ENCODE measurements at regions not wholly inside any gene's neighbourhood (a gene's known extent, or its start where the extent isn't known, plus 50 kb on each side); places are given as distances from the start of the nearest gene placed in this dataset.

- no peak overlapping the region for H3K4me3 ChIP-seq (ENCODE audit: low read length)
- no peaks in the 10 kb centered on the region for H3K27me3 ChIP-seq (replicated peaks; ENCODE audit: control insufficient read depth, insufficient read depth, low read length)
- H3K36me3 ChIP-seq (ENCODE audit: control insufficient read depth, insufficient read depth, low read length, severe bottlenecking): no peaks in the 10 kb centered on the region
- DNase-seq (ENCODE audit: low read depth): no peak
- H3K9me3 ChIP-seq (ENCODE audit: control insufficient read depth, low read length): no peaks in the 10 kb centered on the region
- no peaks in the 10 kb centered on the region for H3K4me1 ChIP-seq (ENCODE audit: control insufficient read depth, insufficient read depth, low read length)
- no peak overlapping the region for H3K9ac ChIP-seq (ENCODE audit: low read length)
These were observed 414.0 kb downstream of the GATA3 start for GRCh38 chr10:8468477-8468876.

DNA sequence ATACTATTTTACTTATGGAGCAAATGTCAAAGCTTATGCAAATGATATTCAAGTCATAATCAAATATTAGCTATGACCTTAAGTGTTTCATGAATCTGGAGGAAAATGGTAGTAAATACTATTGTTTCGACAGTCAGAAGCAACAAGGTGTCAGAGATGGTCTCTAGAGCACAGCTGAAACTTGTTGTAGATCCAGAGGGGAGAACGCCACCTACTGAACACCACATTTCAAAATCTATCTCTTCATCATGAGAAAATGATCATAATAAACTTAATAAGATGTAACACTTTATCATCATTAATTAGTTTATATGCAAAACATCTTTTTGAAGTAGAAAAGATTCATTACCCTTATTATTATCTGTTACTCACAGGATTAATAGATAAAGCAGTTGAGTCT, 418.7 kb downstream of the GATA3 start:
- Histone ChIP-seq H3K9ac (ENCODE audit: low read length) (no peak overlapping the region), H3K36me3 (ENCODE audit: control insufficient read depth, insufficient read depth, low read length, severe bottlenecking) (no peaks in the 10 kb centered on the region), H3K27me3 (replicated peaks; ENCODE audit: control insufficient read depth, insufficient read depth, low read length) (no peaks in the 10 kb centered on the region), H3K9me3 (ENCODE audit: control insufficient read depth, low read length) (peaks cover 12% of the 10 kb centered on the region), H3K4me1 (ENCODE audit: control insufficient read depth, insufficient read depth, low read length) (no peaks in the 10 kb centered on the region), H3K4me3 (ENCODE audit: low read length) (no peak overlapping the region)
- no peak for DNase-seq (ENCODE audit: low read depth)

DNA sequence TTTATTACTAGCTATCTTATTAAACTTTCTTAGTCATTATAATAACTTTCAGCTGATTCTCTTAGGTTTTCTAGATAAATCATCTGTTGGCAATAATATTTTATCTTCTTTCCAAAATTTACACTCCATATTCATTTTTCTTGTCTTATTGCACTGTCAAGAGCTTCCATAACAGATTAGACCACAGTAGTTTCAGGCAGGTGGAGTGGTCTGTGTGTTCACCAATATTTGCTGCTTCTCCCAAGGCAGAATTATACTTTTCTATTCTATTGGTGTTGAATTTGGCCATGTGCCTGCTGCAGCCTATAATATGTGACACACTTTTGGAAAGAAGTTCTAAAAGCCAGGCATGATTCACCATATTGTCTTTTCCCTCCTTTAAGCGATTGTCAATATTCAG, 422.8 kb downstream of the GATA3 start:
- Histone ChIP-seq H3K9me3 (ENCODE audit: control insufficient read depth, low read length) (peaks cover 12% of the 10 kb centered on the region), H3K4me3 (ENCODE audit: low read length) (no peak overlapping the region)

DNA sequence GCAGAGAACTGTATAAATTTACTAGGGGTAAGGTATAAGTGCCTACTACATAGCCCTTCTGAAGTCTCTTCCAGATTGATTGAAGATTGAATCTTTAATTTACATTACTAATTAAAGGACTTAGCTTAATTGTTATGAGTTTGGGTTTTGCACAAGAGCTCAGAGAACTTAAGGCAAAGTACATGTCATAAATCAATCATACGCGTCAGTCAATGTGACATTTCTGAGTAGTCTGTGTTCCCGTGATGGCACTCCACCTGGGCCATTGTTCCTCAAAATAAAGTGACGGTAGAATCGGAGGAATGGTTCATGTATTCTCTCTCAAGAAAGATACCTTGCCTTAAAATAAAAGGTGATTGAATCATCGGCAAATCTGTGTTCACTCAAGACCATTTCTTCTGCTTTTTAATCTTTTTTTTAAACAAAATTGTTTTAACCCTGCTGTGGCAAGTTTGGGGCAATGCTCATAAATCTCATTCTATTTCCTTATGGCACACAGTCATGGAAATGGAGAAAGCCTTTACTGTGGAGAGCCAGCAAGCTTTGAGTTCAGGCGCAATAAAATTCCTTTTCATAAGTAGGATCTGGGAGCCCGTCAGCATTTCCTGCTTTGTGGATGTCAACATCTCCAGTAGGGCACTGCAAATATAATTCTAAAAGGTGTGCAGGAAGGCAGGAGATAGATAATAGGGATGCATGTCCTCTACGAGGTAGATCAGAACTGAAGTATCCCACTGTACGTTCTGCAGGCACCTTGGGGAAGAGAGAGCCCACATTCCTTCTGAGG, 427.4 kb downstream of the GATA3 start:
- H3K4me1 ChIP-seq (ENCODE audit: control insufficient read depth, insufficient read depth, low read length): no peaks in the 10 kb centered on the region
- no peak for DNase-seq (ENCODE audit: low read depth)
- no peak overlapping the region for H3K9ac ChIP-seq (ENCODE audit: low read length)
- H3K36me3 ChIP-seq (ENCODE audit: control insufficient read depth, insufficient read depth, low read length, severe bottlenecking): no peaks in the 10 kb centered on the region
- peaks cover 3% of the 10 kb centered on the region for H3K27me3 ChIP-seq (replicated peaks; ENCODE audit: control insufficient read depth, insufficient read depth, low read length)
- peaks cover 9% of the 10 kb centered on the region for H3K9me3 ChIP-seq (ENCODE audit: control insufficient read depth, low read length)
- no peak overlapping the region for H3K4me3 ChIP-seq (ENCODE audit: low read length)

More for the DNA sequence above, 422.8 kb downstream of the GATA3 start:
- no peak for DNase-seq (ENCODE audit: low read depth)
- Histone ChIP-seq H3K36me3 (ENCODE audit: control insufficient read depth, insufficient read depth, low read length, severe bottlenecking) (no peaks in the 10 kb centered on the region), H3K9ac (ENCODE audit: low read length) (no peak overlapping the region), H3K27me3 (replicated peaks; ENCODE audit: control insufficient read depth, insufficient read depth, low read length) (no peaks in the 10 kb centered on the region), H3K4me1 (ENCODE audit: control insufficient read depth, insufficient read depth, low read length) (no peaks in the 10 kb centered on the region)

DNA sequence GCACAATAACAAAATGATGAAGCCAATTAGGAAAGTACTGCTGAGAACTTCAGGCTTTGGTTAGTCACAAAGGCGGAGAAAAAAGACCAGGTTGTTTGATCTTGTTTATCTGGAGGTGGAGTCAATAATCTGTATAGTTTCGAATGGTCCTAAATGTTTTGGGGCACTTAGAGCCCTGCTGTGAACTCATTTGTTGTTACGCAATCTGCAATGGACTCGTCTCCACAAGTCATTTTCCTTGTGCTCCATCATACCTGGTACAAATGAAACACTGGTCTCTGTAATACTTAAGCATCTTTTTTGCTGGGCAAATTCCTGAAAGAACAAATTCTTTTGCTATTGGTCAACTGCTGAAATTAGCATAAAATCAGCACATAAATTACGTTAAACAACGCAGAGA, 430.5 kb downstream of the GATA3 start:
- Histone ChIP-seq H3K9me3 (ENCODE audit: control insufficient read depth, low read length) (no peaks in the 10 kb centered on the region), H3K9ac (ENCODE audit: low read length) (no peak overlapping the region), H3K36me3 (ENCODE audit: control insufficient read depth, insufficient read depth, low read length, severe bottlenecking) (no peaks in the 10 kb centered on the region), H3K4me1 (ENCODE audit: control insufficient read depth, insufficient read depth, low read length) (no peaks in the 10 kb centered on the region), H3K4me3 (ENCODE audit: low read length) (no peak overlapping the region), H3K27me3 (replicated peaks; ENCODE audit: control insufficient read depth, insufficient read depth, low read length) (peaks cover 3% of the 10 kb centered on the region)
- no peak for DNase-seq (ENCODE audit: low read depth)

GRCh38 chr10:8487346-8487745, 432.9 kb downstream of the GATA3 start:
- DNase-seq (ENCODE audit: low read depth): no peak
- no peak overlapping the region for H3K9ac ChIP-seq (ENCODE audit: low read length)

GRCh38 chr10:8489232-8489631, 434.7 kb downstream of the GATA3 start:
- no peak overlapping the region for H3K9ac ChIP-seq (ENCODE audit: low read length)
- H3K4me1 ChIP-seq (ENCODE audit: control insufficient read depth, insufficient read depth, low read length): no peaks in the 10 kb centered on the region
- DNase-seq (ENCODE audit: low read depth): no peak
- H3K27me3 ChIP-seq (replicated peaks; ENCODE audit: control insufficient read depth, insufficient read depth, low read length): peaks cover 3% of the 10 kb centered on the region
- H3K4me3 ChIP-seq (ENCODE audit: low read length): no peak overlapping the region
- no peaks in the 10 kb centered on the region for H3K36me3 ChIP-seq (ENCODE audit: control insufficient read depth, insufficient read depth, low read length, severe bottlenecking)
- H3K9me3 ChIP-seq (ENCODE audit: control insufficient read depth, low read length): no peaks in the 10 kb centered on the region

More at GRCh38 chr10:8487346-8487745, 432.9 kb downstream of the GATA3 start:
- Histone ChIP-seq H3K9me3 (ENCODE audit: control insufficient read depth, low read length) (no peaks in the 10 kb centered on the region), H3K27me3 (replicated peaks; ENCODE audit: control insufficient read depth, insufficient read depth, low read length) (peaks cover 3% of the 10 kb centered on the region), H3K36me3 (ENCODE audit: control insufficient read depth, insufficient read depth, low read length, severe bottlenecking) (no peaks in the 10 kb centered on the region), H3K4me1 (ENCODE audit: control insufficient read depth, insufficient read depth, low read length) (no peaks in the 10 kb centered on the region), H3K4me3 (ENCODE audit: low read length) (no peak overlapping the region)

- Histone ChIP-seq H3K4me1 (ENCODE audit: control insufficient read depth, insufficient read depth, low read length) (no peaks in the 10 kb centered on the region), H3K4me3 (ENCODE audit: low read length) (no peak overlapping the region), H3K9ac (ENCODE audit: low read length) (no peak overlapping the region), H3K36me3 (ENCODE audit: control insufficient read depth, insufficient read depth, low read length, severe bottlenecking) (no peaks in the 10 kb centered on the region), H3K27me3 (replicated peaks; ENCODE audit: control insufficient read depth, insufficient read depth, low read length) (peaks cover 3% of the 10 kb centered on the region), H3K9me3 (ENCODE audit: control insufficient read depth, low read length) (no peaks in the 10 kb centered on the region)
- no peak for DNase-seq (ENCODE audit: low read depth)
These were observed 435.3 kb downstream of the GATA3 start for GRCh38 chr10:8489823-8490222.

- Histone ChIP-seq H3K9me3 (ENCODE audit: control insufficient read depth, low read length) (no peaks in the 10 kb centered on the region), H3K27me3 (replicated peaks; ENCODE audit: control insufficient read depth, insufficient read depth, low read length) (no peaks in the 10 kb centered on the region), H3K9ac (ENCODE audit: low read length) (no peak overlapping the region), H3K4me1 (ENCODE audit: control insufficient read depth, insufficient read depth, low read length) (no peaks in the 10 kb centered on the region), H3K36me3 (ENCODE audit: control insufficient read depth, insufficient read depth, low read length, severe bottlenecking) (no peaks in the 10 kb centered on the region), H3K4me3 (ENCODE audit: low read length) (no peak overlapping the region)
- no peak for DNase-seq (ENCODE audit: low read depth)
These were observed 443.8 kb downstream of the GATA3 start for GRCh38 chr10:8498290-8498689.

DNA sequence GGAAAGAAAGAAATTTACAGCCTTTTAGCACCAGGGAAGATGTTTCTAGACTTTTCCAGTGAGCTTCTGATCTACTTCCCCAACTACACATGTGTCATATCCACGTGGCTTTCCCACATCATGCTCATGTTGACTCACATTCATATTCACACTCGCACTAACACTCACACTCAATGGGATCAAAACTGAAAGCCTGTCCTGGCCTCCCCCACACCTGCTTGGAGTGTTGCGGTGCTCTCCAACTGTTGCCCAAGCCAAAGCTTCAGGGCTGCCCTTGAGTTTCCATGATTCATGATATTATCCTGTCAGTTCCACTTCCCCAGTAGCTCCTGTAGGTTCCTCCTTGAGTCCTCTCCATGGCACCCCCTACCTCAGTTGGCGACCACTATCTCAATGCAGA, 444.4 kb downstream of the GATA3 start:
- no peak for DNase-seq (ENCODE audit: low read depth)

GRCh38 chr10:8499312-8499711, 444.8 kb downstream of the GATA3 start:
- Histone ChIP-seq H3K36me3 (ENCODE audit: control insufficient read depth, insufficient read depth, low read length, severe bottlenecking) (no peaks in the 10 kb centered on the region), H3K9ac (ENCODE audit: low read length) (no peak overlapping the region), H3K4me3 (ENCODE audit: low read length) (no peak overlapping the region), H3K27me3 (replicated peaks; ENCODE audit: control insufficient read depth, insufficient read depth, low read length) (no peaks in the 10 kb centered on the region), H3K4me1 (ENCODE audit: control insufficient read depth, insufficient read depth, low read length) (no peaks in the 10 kb centered on the region), H3K9me3 (ENCODE audit: control insufficient read depth, low read length) (no peaks in the 10 kb centered on the region)
- no peak for DNase-seq (ENCODE audit: low read depth)

More for the DNA sequence above, 444.4 kb downstream of the GATA3 start:
- Histone ChIP-seq H3K27me3 (replicated peaks; ENCODE audit: control insufficient read depth, insufficient read depth, low read length) (no peaks in the 10 kb centered on the region), H3K36me3 (ENCODE audit: control insufficient read depth, insufficient read depth, low read length, severe bottlenecking) (no peaks in the 10 kb centered on the region), H3K9me3 (ENCODE audit: control insufficient read depth, low read length) (no peaks in the 10 kb centered on the region), H3K4me1 (ENCODE audit: control insufficient read depth, insufficient read depth, low read length) (no peaks in the 10 kb centered on the region), H3K4me3 (ENCODE audit: low read length) (no peak overlapping the region), H3K9ac (ENCODE audit: low read length) (no peak overlapping the region)
